GM23338 (cell line): ENCODE measurements at regions not wholly inside any gene's neighbourhood (a gene's known extent, or its start where the extent isn't known, plus 50 kb on each side); places are given as distances from the start of the nearest gene placed in this dataset.

ENCODE experiments used
- ATAC-seq: fragments of 200-7000 bp; cut with Tn5 transposase; 3 replicates; pipeline ENCODE4 v1.9.1; 2020
- DNase-seq: peaks from one replicate; pipeline ENCODE4 v3.0.0-alpha.2; 2015; ENCODE audit warnings: low spot score
- H2AFZ ChIP-seq: fragments of 200-600 bp; sonication (generic); 2 replicates; pipeline ENCODE4 v1.8.0; 2016; ENCODE audit warnings: antibody characterized with exemption, mild to moderate bottlenecking, moderate library complexity
- H3F3A ChIP-seq: fragments of 200-600 bp; sonication (generic); replicated peaks from 2 replicates; pipeline ENCODE4 v1.8.0; 2017; ENCODE audit warnings: antibody characterized with exemption, mixed run types, low read depth
- H3K27ac ChIP-seq: fragments of 200-600 bp; sonication (generic); 2 replicates; pipeline ENCODE4 v1.6.1; 2016; ENCODE audit warnings: low read depth
- H3K27me3 ChIP-seq: fragments of 200-600 bp; sonication (generic); 2 replicates; pipeline ENCODE4 v1.8.0; 2016; ENCODE audit warnings: mild to moderate bottlenecking, mixed run types, moderate library complexity; ENCODE audit not compliant: insufficient read depth
- H3K36me3 ChIP-seq: fragments of 200-600 bp; sonication (generic); 2 replicates; pipeline ENCODE4 v1.8.0; 2016; ENCODE audit warnings: mild to moderate bottlenecking; ENCODE audit not compliant: insufficient read depth
- H3K4me1 ChIP-seq: fragments of 200-600 bp; sonication (generic); 2 replicates; pipeline ENCODE4 v1.8.0; 2016; ENCODE audit warnings: mild to moderate bottlenecking, moderate library complexity; ENCODE audit not compliant: insufficient read depth
- H3K4me2 ChIP-seq: fragments of 200-600 bp; sonication (generic); 2 replicates; pipeline ENCODE4 v1.7.1; 2017; ENCODE audit warnings: mixed run types
- H3K4me3 ChIP-seq: fragments of 200-600 bp; sonication (generic); 2 replicates; pipeline ENCODE4 v1.6.1; 2016; ENCODE audit warnings: mixed run types
- H3K79me2 ChIP-seq: fragments of 200-600 bp; sonication (generic); replicated peaks from 2 replicates; pipeline ENCODE4 v1.8.0; 2017; ENCODE audit warnings: mild to moderate bottlenecking; ENCODE audit not compliant: insufficient read depth
- H3K9me2 ChIP-seq: fragments of 200-600 bp; sonication (generic); 2 replicates; pipeline ENCODE4 v1.8.0; 2017; ENCODE audit not compliant: insufficient read depth
- H4K20me1 ChIP-seq: fragments of 200-600 bp; sonication (generic); replicated peaks from 2 replicates; pipeline ENCODE4 v1.8.0; 2017; ENCODE audit warnings: mild to moderate bottlenecking; ENCODE audit not compliant: insufficient read depth
- H3K27ac Mint-ChIP-seq: 2 replicates; pipeline ENCODE4 v1.8.0; 2020; ENCODE audit warnings: inconsistent platforms, mild to moderate bottlenecking, moderate library complexity, mixed read lengths
- H3K27me3 Mint-ChIP-seq: 3 replicates; pipeline ENCODE4 v1.8.0; 2022; ENCODE audit warnings: low read depth, mild to moderate bottlenecking, moderate library complexity, mixed read lengths, inconsistent platforms; ENCODE audit not compliant: insufficient read depth, poor library complexity
- H3K36me3 Mint-ChIP-seq: 3 replicates; pipeline ENCODE4 v1.8.0; 2021; ENCODE audit warnings: low read depth, mild to moderate bottlenecking, inconsistent platforms, moderate library complexity, mixed read lengths
- H3K4me1 Mint-ChIP-seq: 3 replicates; pipeline ENCODE4 v1.8.0; 2020; ENCODE audit warnings: mild to moderate bottlenecking, inconsistent platforms, mixed read lengths
- H3K4me3 Mint-ChIP-seq: 3 replicates; pipeline ENCODE4 v1.8.0; 2021; ENCODE audit warnings: moderate library complexity, mild to moderate bottlenecking, inconsistent platforms, mixed read lengths
- H3K9me3 Mint-ChIP-seq: 3 replicates; pipeline ENCODE4 v1.8.0; 2020; ENCODE audit warnings: moderate library complexity, mild to moderate bottlenecking, inconsistent platforms, mixed read lengths
- CREB1 ChIP-seq: fragments of 250-450 bp; sonication (Bioruptor Pico); IDR thresholded peaks from 2 replicates; pipeline ENCODE4 v1.5.0; 2020; ENCODE audit warnings: low read depth, mild to moderate bottlenecking, moderate library complexity
- EZH2 ChIP-seq: fragments of 200-600 bp; sonication (generic); IDR thresholded peaks from one replicate; pipeline ENCODE4 v1.8.0; 2017; ENCODE audit warnings: antibody characterized with exemption, mild to moderate bottlenecking, low read depth; ENCODE audit not compliant: unreplicated experiment
- EZH2phosphoT487 ChIP-seq: fragments of 200-600 bp; sonication (generic); IDR thresholded peaks from one replicate; pipeline ENCODE4 v1.8.1; 2018; ENCODE audit warnings: antibody characterized with exemption; ENCODE audit not compliant: unreplicated experiment
- POLR2AphosphoS5 ChIP-seq: IDR thresholded peaks from 2 replicates; pipeline ENCODE4 v1.6.1; 2016; ENCODE audit warnings: antibody characterized with exemption, low read depth
- STAT1 ChIP-seq: IDR thresholded peaks from one replicate; pipeline ENCODE4 v1.6.1; 2016; ENCODE audit warnings: antibody characterized with exemption; ENCODE audit not compliant: unreplicated experiment
- TF ChIP-seq, protein P1 (sequence below): IDR thresholded peaks from one replicate; pipeline ENCODE4 v1.6.1; 2018; ENCODE audit warnings: antibody characterized with exemption; ENCODE audit not compliant: unreplicated experiment
- TF ChIP-seq, protein P2 (sequence below), 2 experiments: fragments of 200-600 bp in 1 of 2; sonication (generic) in 1 of 2; conservative IDR thresholded peaks; 2 replicates each; pipeline versions ENCODE4 v1.5.1 to v1.6.1; 2016 to 2017; ENCODE audit warnings: antibody characterized with exemption in 2 of 2, low read depth in 2 of 2, mild to moderate bottlenecking in 2 of 2, moderate library complexity in 1 of 2
- TF ChIP-seq, protein P3 (sequence below): fragments of 250-450 bp; sonication (Bioruptor Pico); IDR thresholded peaks from 2 replicates; pipeline ENCODE4 v1.5.0; 2020; ENCODE audit warnings: mild to moderate bottlenecking, moderate library complexity

DNA sequence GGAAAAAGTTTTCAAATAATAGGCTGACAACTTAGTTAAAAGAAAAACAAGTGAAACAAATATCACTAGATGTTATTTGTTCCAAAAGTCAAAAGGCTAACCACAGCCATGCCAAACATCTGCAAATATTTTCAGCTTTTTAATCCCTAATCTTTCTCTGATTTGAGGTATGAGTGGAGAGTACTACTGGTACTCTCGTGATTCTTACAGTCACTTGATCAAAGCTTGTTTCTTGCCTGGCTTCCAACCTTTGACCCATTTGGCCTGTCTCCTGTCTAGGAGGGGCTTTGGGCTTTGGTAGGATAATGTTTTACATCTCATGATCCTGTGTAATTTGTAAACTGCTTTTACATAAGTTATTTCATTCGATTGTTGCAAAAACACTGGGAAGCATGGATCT is 301.8 kb upstream of the SORL1-AS1 start:
- ATAC-seq (no peak), DNase-seq (no peak)
- Histone ChIP-seq H3K4me1 (peaks cover 25% of the 10 kb centered on the region), H2AFZ (peak overlapping the region; percentile 44; the same call in 1 of the 2 replicates), H3K4me2 (no peak overlapping the region), H4K20me1 (no peaks in the 10 kb centered on the region), H3F3A (no peaks in the 10 kb centered on the region), H3K27ac (no peak overlapping the region), H3K9me2 (peaks cover 5% of the 10 kb centered on the region; the same call in 1 of the 2 replicates), H3K27me3 (no peaks in the 10 kb centered on the region), H3K4me3 (no peak overlapping the region), H3K36me3 (no peaks in the 10 kb centered on the region), H3K79me2 (no peaks in the 10 kb centered on the region)
- H3K36me3 Mint-ChIP-seq: no peaks in the 10 kb centered on the region
- no peak overlapping the region for H3K27ac Mint-ChIP-seq
- no peaks in the 10 kb centered on the region for H3K27me3 Mint-ChIP-seq
- H3K4me3 Mint-ChIP-seq: no peak overlapping the region
- H3K9me3 Mint-ChIP-seq: no peaks in the 10 kb centered on the region; the same call in 2 of the 3 replicates
- TF ChIP-seq CREB1 (CRISPR knock-in tag) (no peak), POLR2AphosphoS5 (no peak), STAT1 (no peak)
- TF ChIP-seq, protein P1, sequence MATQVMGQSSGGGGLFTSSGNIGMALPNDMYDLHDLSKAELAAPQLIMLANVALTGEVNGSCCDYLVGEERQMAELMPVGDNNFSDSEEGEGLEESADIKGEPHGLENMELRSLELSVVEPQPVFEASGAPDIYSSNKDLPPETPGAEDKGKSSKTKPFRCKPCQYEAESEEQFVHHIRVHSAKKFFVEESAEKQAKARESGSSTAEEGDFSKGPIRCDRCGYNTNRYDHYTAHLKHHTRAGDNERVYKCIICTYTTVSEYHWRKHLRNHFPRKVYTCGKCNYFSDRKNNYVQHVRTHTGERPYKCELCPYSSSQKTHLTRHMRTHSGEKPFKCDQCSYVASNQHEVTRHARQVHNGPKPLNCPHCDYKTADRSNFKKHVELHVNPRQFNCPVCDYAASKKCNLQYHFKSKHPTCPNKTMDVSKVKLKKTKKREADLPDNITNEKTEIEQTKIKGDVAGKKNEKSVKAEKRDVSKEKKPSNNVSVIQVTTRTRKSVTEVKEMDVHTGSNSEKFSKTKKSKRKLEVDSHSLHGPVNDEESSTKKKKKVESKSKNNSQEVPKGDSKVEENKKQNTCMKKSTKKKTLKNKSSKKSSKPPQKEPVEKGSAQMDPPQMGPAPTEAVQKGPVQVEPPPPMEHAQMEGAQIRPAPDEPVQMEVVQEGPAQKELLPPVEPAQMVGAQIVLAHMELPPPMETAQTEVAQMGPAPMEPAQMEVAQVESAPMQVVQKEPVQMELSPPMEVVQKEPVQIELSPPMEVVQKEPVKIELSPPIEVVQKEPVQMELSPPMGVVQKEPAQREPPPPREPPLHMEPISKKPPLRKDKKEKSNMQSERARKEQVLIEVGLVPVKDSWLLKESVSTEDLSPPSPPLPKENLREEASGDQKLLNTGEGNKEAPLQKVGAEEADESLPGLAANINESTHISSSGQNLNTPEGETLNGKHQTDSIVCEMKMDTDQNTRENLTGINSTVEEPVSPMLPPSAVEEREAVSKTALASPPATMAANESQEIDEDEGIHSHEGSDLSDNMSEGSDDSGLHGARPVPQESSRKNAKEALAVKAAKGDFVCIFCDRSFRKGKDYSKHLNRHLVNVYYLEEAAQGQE: no peak
- TF ChIP-seq, protein P2, sequence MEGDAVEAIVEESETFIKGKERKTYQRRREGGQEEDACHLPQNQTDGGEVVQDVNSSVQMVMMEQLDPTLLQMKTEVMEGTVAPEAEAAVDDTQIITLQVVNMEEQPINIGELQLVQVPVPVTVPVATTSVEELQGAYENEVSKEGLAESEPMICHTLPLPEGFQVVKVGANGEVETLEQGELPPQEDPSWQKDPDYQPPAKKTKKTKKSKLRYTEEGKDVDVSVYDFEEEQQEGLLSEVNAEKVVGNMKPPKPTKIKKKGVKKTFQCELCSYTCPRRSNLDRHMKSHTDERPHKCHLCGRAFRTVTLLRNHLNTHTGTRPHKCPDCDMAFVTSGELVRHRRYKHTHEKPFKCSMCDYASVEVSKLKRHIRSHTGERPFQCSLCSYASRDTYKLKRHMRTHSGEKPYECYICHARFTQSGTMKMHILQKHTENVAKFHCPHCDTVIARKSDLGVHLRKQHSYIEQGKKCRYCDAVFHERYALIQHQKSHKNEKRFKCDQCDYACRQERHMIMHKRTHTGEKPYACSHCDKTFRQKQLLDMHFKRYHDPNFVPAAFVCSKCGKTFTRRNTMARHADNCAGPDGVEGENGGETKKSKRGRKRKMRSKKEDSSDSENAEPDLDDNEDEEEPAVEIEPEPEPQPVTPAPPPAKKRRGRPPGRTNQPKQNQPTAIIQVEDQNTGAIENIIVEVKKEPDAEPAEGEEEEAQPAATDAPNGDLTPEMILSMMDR (conservative IDR thresholded peaks at IDR 0.05; ENCODE audit: low read depth in 2 of 2): no peak
- H3K4me1 Mint-ChIP-seq: peaks cover 21% of the 10 kb centered on the region

DNA sequence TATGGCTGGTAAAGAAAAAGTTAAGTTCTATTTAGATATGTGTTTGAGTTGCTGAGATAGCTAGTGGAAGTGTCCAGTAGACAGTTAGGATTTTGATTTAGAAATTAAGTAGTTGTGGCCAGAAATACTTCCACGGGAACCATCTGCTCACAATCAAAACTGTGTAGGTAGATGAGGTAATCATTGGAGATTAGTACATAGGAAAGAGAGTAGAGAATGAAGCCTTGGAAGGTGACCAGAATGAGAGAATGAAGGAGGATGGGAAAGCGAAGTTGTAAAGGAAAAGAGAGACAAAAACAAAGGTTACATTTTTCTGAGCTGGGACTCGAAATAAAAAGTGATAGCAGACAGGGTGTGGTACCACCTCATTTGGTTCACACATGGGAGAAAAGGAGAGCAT is 296.9 kb upstream of the SORL1-AS1 start:
- H3K27ac Mint-ChIP-seq: no peak overlapping the region
- Histone ChIP-seq H3K4me2 (no peak overlapping the region), H2AFZ (no peak overlapping the region), H3K9me2 (0 out of 2 replicates have a peak, but pooled peaks cover 4% of the 10 kb centered on the region), H3F3A (no peaks in the 10 kb centered on the region), H3K27me3 (no peaks in the 10 kb centered on the region), H4K20me1 (no peaks in the 10 kb centered on the region), H3K36me3 (no peaks in the 10 kb centered on the region; the same call in 1 of the 2 replicates), H3K27ac (no peak overlapping the region), H3K4me3 (no peak overlapping the region), H3K79me2 (no peaks in the 10 kb centered on the region), H3K4me1 (peaks cover 1% of the 10 kb centered on the region; the same call in 1 of the 2 replicates)
- H3K27me3 Mint-ChIP-seq: no peaks in the 10 kb centered on the region
- H3K9me3 Mint-ChIP-seq: peaks cover 4% of the 10 kb centered on the region; the same call in 2 of the 3 replicates
- ATAC-seq (no peak), DNase-seq (no peak)
- no peak overlapping the region for H3K4me3 Mint-ChIP-seq
- H3K4me1 Mint-ChIP-seq: no peaks in the 10 kb centered on the region
- H3K36me3 Mint-ChIP-seq: no peaks in the 10 kb centered on the region
- no peak for TF ChIP-seq STAT1
- no peak for TF ChIP-seq EZH2
- no peak for TF ChIP-seq EZH2phosphoT487
- TF ChIP-seq, protein P3, sequence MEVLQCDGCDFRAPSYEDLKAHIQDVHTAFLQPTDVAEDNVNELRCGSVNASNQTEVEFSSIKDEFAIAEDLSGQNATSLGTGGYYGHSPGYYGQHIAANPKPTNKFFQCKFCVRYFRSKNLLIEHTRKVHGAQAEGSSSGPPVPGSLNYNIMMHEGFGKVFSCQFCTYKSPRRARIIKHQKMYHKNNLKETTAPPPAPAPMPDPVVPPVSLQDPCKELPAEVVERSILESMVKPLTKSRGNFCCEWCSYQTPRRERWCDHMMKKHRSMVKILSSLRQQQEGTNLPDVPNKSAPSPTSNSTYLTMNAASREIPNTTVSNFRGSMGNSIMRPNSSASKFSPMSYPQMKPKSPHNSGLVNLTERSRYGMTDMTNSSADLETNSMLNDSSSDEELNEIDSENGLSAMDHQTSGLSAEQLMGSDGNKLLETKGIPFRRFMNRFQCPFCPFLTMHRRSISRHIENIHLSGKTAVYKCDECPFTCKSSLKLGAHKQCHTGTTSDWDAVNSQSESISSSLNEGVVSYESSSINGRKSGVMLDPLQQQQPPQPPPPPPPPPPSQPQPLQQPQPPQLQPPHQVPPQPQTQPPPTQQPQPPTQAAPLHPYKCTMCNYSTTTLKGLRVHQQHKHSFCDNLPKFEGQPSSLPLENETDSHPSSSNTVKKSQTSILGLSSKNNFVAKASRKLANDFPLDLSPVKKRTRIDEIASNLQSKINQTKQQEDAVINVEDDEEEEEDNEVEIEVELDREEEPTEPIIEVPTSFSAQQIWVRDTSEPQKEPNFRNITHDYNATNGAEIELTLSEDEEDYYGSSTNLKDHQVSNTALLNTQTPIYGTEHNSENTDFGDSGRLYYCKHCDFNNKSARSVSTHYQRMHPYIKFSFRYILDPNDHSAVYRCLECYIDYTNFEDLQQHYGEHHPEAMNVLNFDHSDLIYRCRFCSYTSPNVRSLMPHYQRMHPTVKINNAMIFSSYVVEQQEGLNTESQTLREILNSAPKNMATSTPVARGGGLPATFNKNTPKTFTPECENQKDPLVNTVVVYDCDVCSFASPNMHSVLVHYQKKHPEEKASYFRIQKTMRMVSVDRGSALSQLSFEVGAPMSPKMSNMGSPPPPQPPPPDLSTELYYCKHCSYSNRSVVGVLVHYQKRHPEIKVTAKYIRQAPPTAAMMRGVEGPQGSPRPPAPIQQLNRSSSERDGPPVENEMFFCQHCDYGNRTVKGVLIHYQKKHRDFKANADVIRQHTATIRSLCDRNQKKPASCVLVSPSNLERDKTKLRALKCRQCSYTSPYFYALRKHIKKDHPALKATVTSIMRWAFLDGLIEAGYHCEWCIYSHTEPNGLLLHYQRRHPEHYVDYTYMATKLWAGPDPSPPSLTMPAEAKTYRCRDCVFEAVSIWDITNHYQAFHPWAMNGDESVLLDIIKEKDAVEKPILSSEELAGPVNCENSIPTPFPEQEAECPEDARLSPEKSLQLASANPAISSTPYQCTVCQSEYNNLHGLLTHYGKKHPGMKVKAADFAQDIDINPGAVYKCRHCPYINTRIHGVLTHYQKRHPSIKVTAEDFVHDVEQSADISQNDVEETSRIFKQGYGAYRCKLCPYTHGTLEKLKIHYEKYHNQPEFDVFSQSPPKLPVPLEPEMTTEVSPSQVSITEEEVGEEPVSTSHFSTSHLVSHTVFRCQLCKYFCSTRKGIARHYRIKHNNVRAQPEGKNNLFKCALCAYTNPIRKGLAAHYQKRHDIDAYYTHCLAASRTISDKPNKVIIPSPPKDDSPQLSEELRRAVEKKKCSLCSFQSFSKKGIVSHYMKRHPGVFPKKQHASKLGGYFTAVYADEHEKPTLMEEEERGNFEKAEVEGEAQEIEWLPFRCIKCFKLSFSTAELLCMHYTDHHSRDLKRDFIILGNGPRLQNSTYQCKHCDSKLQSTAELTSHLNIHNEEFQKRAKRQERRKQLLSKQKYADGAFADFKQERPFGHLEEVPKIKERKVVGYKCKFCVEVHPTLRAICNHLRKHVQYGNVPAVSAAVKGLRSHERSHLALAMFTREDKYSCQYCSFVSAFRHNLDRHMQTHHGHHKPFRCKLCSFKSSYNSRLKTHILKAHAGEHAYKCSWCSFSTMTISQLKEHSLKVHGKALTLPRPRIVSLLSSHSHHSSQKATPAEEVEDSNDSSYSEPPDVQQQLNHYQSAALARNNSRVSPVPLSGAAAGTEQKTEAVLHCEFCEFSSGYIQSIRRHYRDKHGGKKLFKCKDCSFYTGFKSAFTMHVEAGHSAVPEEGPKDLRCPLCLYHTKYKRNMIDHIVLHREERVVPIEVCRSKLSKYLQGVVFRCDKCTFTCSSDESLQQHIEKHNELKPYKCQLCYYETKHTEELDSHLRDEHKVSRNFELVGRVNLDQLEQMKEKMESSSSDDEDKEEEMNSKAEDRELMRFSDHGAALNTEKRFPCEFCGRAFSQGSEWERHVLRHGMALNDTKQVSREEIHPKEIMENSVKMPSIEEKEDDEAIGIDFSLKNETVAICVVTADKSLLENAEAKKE: no peak
